Tibial nerve (tissue), 4 donors: ENCODE measurements at regions not wholly inside any gene's neighbourhood (a gene's known extent, or its start where the extent isn't known, plus 50 kb on each side); places are given as distances from the start of the nearest gene placed in this dataset.

Experiments
- EP300 ChIP-seq, 2 donors: sonication (generic); formaldehyde crosslinking; IDR thresholded peaks; one replicate each; pipeline ENCODE4 v1.6.1; 2017; ENCODE audit warnings: antibody characterized with exemption in 2 of 2, mild to moderate bottlenecking in 1 of 2
- POLR2A ChIP-seq, 2 donors: fragments of 450-650 bp; IDR thresholded peaks; one replicate each; pipeline ENCODE4 v1.6.1; 2017; ENCODE audit warnings: antibody characterized with exemption in 2 of 2, mild to moderate bottlenecking in 2 of 2, moderate library complexity in 2 of 2
- TF ChIP-seq, protein P1 (sequence below), 5 experiments: fragments of 200-600 bp in 3 of 5; fragments of 450-650 bp in 2 of 5; sonication (generic) in 3 of 5; IDR thresholded peaks; one replicate each; pipeline ENCODE4 v1.5.1; 2016 to 2019; ENCODE audit warnings: antibody characterized with exemption in 5 of 5, mild to moderate bottlenecking in 3 of 5, moderate library complexity in 2 of 5

DNA sequence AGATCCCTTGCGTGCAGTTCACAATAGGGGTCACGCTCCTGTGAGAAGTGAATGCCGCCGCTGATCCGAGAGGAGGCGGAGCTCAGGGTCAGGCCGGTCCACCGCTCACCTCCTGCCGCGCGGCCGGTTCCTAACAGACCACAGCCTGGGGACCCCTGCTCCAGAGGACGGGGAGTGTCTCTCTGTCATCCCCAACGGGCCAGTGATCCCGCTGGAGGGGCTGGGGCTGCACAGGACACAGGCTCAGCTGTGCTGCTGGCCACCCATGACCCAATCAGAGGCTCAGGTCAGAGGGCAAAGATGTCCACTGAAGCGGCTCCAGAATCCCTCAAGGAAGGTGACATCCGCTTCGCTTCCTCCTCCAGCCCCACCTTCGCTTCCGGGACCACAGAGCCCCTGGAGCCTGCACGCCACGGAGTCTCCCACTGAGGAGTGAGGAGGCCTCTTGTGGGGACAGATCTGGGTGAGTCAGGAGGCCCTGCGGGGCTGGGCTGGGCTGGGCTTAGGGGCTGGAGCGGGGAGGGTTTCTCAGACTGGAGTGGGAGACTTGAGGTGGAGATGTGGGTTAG is 115.4 kb downstream of the METRNL start:
- TF ChIP-seq POLR2A (IDR thresholded peaks at IDR 0.05) (no peak), EP300 (IDR thresholded peaks at IDR 0.05) (no peak)
- TF ChIP-seq, protein P1, sequence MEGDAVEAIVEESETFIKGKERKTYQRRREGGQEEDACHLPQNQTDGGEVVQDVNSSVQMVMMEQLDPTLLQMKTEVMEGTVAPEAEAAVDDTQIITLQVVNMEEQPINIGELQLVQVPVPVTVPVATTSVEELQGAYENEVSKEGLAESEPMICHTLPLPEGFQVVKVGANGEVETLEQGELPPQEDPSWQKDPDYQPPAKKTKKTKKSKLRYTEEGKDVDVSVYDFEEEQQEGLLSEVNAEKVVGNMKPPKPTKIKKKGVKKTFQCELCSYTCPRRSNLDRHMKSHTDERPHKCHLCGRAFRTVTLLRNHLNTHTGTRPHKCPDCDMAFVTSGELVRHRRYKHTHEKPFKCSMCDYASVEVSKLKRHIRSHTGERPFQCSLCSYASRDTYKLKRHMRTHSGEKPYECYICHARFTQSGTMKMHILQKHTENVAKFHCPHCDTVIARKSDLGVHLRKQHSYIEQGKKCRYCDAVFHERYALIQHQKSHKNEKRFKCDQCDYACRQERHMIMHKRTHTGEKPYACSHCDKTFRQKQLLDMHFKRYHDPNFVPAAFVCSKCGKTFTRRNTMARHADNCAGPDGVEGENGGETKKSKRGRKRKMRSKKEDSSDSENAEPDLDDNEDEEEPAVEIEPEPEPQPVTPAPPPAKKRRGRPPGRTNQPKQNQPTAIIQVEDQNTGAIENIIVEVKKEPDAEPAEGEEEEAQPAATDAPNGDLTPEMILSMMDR (IDR thresholded peaks at IDR 0.05) = no peak
